HL-60 (cell line): ENCODE measurements at regions not wholly inside any gene's neighbourhood (a gene's known extent, or its start where the extent isn't known, plus 50 kb on each side); places are given as distances from the start of the nearest gene placed in this dataset.
A peak's percentile ranks its signal among the peaks of the same experiment; 100 is the strongest.
"Not testable (repeated sequence)": the region's sequence is repeated elsewhere in the genome, so short reads cannot be mapped to it uniquely, and the experiment has no call there.

Experiments
- DNase-seq, 2 experiments: peaks; one replicate each; pipeline ENCODE4 v3.0.0-alpha.2; 2010 to 2020; ENCODE audit warnings: low read depth in 1 of 2, low spot score in 1 of 2
- H3K27ac ChIP-seq: fragments of 250-450 bp; sonication (Bioruptor Pico); replicated peaks from 2 replicates; pipeline ENCODE4 v1.5.1; 2020; ENCODE audit warnings: mild to moderate bottlenecking, moderate library complexity
- H3K27me3 ChIP-seq: fragments of 250-450 bp; sonication (Bioruptor Pico); 2 replicates; pipeline ENCODE4 v1.5.1; 2021; ENCODE audit warnings: mild to moderate bottlenecking, moderate library complexity; ENCODE audit not compliant: insufficient read depth, poor library complexity, severe bottlenecking
- H3K4me3 ChIP-seq: replicated peaks from 2 replicates; pipeline ENCODE4 v1.5.1; 2011; ENCODE audit warnings: mild to moderate bottlenecking, control low read depth, low read length; ENCODE audit not compliant: insufficient read depth
- GABPA ChIP-seq: IDR thresholded peaks from 2 replicates; pipeline ENCODE4 v1.6.1; 2012; ENCODE audit warnings: low read depth
- POLR2AphosphoS5 ChIP-seq: IDR thresholded peaks from 2 replicates; pipeline ENCODE4 v1.6.1; 2012; ENCODE audit warnings: low read depth
- SPI1 ChIP-seq: IDR thresholded peaks from 2 replicates; pipeline ENCODE4 v1.6.1; 2012; ENCODE audit warnings: low read depth, mild to moderate bottlenecking, borderline replicate concordance
- TF ChIP-seq, protein P1 (sequence below): IDR thresholded peaks from one replicate; pipeline ENCODE4 v1.5.1; 2011; ENCODE audit warnings: low read length, control low read depth, inconsistent platforms; ENCODE audit not compliant: insufficient read depth
- TF ChIP-seq, protein P2 (sequence below): IDR thresholded peaks from 2 replicates; pipeline ENCODE4 v1.6.1; 2012; ENCODE audit warnings: low read depth; ENCODE audit not compliant: insufficient replicate concordance

GRCh38 chr12:4151362-4152121 lies 122.0 kb upstream of the CCND2 start:
- Histone ChIP-seq H3K27me3 (no peaks in the 10 kb centered on the region), H3K4me3 (no peak overlapping the region), H3K27ac (no peak overlapping the region)
- no peak for DNase-seq
- TF ChIP-seq SPI1, result 0 out of 2 replicates have a peak, but pooled peaks have one; percentile 5
- TF ChIP-seq GABPA, result no peak

- H3K4me3 ChIP-seq, H3K27ac ChIP-seq, H3K27me3 ChIP-seq, DNase-seq: not testable (repeated sequence)
Measured at GRCh38 chr12:4150355-4150754, 123.2 kb upstream of the CCND2 start.

DNA sequence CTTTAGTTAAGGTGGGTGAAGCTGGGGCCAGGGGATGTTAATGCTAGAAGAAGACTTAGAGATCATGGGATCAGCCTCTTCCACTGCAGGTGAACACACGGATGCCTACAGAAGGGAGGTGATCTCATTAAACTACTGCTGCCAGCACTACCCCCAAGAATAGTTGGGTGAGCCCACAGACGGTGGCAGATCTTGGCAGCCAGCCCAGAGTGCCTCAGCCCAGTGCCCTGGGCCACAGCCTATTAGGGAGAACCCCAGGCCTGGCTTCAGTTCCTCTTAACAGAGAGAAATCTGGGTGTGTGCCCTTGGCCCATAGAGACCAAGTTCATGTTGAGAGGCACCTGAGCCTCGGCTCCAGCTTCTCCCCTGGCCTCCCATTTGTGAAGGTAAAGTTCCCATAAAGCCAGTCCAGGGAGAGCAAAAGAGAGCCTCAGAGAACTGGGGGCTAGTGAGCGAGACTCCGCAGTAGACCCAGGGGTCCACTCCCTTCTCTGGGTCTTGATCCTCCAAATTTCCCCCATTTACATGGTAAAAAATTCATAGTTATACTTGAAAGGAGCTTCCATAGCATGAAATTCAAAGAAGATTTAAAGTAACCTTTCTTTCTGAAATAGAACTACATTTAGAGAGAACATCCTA lies 125.0 kb upstream of the CCND2 start:
- no peak overlapping the region for H3K27ac ChIP-seq
- no peaks in the 10 kb centered on the region for H3K27me3 ChIP-seq
- DNase-seq, result peak; percentile 67 to 87
- TF ChIP-seq SPI1, result peak; percentile 81; the same call in 1 of the 2 replicates
- no peak for TF ChIP-seq POLR2AphosphoS5
- H3K4me3 ChIP-seq, result no peak overlapping the region

GRCh38 chr12:4147031-4147481 lies 126.5 kb upstream of the CCND2 start:
- no peaks in the 10 kb centered on the region for H3K27me3 ChIP-seq

GRCh38 chr12:4145990-4146859 lies 127.3 kb upstream of the CCND2 start:
- TF ChIP-seq SPI1 (no peak), POLR2AphosphoS5 (no peak), GABPA (no peak)
- TF ChIP-seq, protein P1, sequence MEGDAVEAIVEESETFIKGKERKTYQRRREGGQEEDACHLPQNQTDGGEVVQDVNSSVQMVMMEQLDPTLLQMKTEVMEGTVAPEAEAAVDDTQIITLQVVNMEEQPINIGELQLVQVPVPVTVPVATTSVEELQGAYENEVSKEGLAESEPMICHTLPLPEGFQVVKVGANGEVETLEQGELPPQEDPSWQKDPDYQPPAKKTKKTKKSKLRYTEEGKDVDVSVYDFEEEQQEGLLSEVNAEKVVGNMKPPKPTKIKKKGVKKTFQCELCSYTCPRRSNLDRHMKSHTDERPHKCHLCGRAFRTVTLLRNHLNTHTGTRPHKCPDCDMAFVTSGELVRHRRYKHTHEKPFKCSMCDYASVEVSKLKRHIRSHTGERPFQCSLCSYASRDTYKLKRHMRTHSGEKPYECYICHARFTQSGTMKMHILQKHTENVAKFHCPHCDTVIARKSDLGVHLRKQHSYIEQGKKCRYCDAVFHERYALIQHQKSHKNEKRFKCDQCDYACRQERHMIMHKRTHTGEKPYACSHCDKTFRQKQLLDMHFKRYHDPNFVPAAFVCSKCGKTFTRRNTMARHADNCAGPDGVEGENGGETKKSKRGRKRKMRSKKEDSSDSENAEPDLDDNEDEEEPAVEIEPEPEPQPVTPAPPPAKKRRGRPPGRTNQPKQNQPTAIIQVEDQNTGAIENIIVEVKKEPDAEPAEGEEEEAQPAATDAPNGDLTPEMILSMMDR, result no peak
- TF ChIP-seq, protein P2, sequence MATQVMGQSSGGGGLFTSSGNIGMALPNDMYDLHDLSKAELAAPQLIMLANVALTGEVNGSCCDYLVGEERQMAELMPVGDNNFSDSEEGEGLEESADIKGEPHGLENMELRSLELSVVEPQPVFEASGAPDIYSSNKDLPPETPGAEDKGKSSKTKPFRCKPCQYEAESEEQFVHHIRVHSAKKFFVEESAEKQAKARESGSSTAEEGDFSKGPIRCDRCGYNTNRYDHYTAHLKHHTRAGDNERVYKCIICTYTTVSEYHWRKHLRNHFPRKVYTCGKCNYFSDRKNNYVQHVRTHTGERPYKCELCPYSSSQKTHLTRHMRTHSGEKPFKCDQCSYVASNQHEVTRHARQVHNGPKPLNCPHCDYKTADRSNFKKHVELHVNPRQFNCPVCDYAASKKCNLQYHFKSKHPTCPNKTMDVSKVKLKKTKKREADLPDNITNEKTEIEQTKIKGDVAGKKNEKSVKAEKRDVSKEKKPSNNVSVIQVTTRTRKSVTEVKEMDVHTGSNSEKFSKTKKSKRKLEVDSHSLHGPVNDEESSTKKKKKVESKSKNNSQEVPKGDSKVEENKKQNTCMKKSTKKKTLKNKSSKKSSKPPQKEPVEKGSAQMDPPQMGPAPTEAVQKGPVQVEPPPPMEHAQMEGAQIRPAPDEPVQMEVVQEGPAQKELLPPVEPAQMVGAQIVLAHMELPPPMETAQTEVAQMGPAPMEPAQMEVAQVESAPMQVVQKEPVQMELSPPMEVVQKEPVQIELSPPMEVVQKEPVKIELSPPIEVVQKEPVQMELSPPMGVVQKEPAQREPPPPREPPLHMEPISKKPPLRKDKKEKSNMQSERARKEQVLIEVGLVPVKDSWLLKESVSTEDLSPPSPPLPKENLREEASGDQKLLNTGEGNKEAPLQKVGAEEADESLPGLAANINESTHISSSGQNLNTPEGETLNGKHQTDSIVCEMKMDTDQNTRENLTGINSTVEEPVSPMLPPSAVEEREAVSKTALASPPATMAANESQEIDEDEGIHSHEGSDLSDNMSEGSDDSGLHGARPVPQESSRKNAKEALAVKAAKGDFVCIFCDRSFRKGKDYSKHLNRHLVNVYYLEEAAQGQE, result no peak
- H3K27ac ChIP-seq, result no peak overlapping the region
- no peak for DNase-seq
- H3K4me3 ChIP-seq, result no peak overlapping the region
- no peaks in the 10 kb centered on the region for H3K27me3 ChIP-seq

More at GRCh38 chr12:4147031-4147481, 126.5 kb upstream of the CCND2 start:
- no peak for TF ChIP-seq GABPA
- peak; percentile 72 for TF ChIP-seq SPI1
- peak; percentile 9 to 31 for DNase-seq
- Histone ChIP-seq H3K4me3 (no peak overlapping the region), H3K27ac (no peak overlapping the region)

DNA sequence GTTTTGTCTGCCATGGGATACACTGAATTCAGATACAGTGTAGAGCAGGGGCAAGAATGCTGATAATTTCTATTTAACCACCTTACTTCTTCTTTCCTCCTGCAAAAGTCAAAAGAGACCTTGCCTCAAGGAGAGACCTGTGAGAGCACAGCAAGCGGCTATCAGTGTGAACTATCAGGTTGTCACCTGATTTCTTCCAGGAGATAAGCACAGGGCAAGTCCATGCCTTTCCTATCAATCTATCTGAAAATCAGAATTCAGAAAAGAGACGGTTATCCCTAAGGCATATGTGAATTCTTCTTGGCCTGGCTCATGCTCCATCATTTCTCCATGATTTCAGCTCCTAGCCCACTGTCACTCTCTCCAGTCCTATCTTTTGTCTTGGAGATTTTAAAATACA lies 128.9 kb upstream of the CCND2 start:
- TF ChIP-seq SPI1 (no peak), POLR2AphosphoS5 (no peak), GABPA (no peak)
- TF ChIP-seq, protein P2, result no peak
- TF ChIP-seq, protein P1, result no peak
- no peak for DNase-seq
- H3K27ac ChIP-seq, result no peak overlapping the region
- H3K27me3 ChIP-seq, result no peaks in the 10 kb centered on the region
- no peak overlapping the region for H3K4me3 ChIP-seq
